NB4 (cell line): ENCODE measurements at regions not wholly inside any gene's neighbourhood (a gene's known extent, or its start where the extent isn't known, plus 50 kb on each side); places are given as distances from the start of the nearest gene placed in this dataset.

ENCODE experiments used
- MYC ChIP-seq: IDR thresholded peaks from 2 replicates; pipeline ENCODE4 v1.6.1; 2011; ENCODE audit warnings: low read depth, low read length
- POLR2A ChIP-seq: IDR thresholded peaks from 2 replicates; pipeline ENCODE4 v1.6.1; 2011; ENCODE audit warnings: mild to moderate bottlenecking; ENCODE audit not compliant: insufficient read length; ENCODE audit errors: extremely low read depth
- TF ChIP-seq, protein P1 (sequence below): IDR thresholded peaks from 2 replicates; pipeline ENCODE4 v1.6.1; 2011; ENCODE audit warnings: low read depth, low read length
- TF ChIP-seq, protein P2 (sequence below): IDR thresholded peaks from one replicate; pipeline ENCODE4 v1.5.1; 2012; ENCODE audit warnings: low read depth, low read length

DNA sequence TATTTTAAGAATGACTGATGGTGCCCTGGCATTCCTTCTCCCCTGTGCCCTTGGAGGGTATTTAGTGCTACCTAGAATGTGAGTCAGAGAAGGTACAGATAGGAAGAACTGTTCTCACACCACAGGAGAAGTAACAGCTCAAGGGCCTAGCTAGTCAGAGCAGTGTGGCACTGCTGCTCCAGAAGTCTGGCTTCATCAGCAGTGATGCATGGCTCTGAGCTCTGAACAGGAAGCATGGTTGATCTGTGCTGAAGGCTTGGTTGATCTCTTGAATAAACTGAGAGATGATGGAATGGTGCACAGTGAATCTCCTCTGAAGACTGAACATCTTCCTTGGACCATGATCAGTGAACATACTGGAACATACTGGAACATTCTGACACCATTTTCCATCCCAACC, 425.3 kb upstream of the SLC35B3 start:
- TF ChIP-seq POLR2A, result no peak
- TF ChIP-seq MYC, result no peak
- TF ChIP-seq, protein P1, sequence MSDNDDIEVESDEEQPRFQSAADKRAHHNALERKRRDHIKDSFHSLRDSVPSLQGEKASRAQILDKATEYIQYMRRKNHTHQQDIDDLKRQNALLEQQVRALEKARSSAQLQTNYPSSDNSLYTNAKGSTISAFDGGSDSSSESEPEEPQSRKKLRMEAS, result no peak
- TF ChIP-seq, protein P2, sequence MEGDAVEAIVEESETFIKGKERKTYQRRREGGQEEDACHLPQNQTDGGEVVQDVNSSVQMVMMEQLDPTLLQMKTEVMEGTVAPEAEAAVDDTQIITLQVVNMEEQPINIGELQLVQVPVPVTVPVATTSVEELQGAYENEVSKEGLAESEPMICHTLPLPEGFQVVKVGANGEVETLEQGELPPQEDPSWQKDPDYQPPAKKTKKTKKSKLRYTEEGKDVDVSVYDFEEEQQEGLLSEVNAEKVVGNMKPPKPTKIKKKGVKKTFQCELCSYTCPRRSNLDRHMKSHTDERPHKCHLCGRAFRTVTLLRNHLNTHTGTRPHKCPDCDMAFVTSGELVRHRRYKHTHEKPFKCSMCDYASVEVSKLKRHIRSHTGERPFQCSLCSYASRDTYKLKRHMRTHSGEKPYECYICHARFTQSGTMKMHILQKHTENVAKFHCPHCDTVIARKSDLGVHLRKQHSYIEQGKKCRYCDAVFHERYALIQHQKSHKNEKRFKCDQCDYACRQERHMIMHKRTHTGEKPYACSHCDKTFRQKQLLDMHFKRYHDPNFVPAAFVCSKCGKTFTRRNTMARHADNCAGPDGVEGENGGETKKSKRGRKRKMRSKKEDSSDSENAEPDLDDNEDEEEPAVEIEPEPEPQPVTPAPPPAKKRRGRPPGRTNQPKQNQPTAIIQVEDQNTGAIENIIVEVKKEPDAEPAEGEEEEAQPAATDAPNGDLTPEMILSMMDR, result no peak
